GM19328 (cell line): ENCODE measurements at regions not wholly inside any gene's neighbourhood (a gene's known extent, or its start where the extent isn't known, plus 50 kb on each side); places are given as distances from the start of the nearest gene placed in this dataset.
"Not testable (repeated sequence)": the region's sequence is repeated elsewhere in the genome, so short reads cannot be mapped to it uniquely, and the experiment has no call there.

Experiments
- ATAC-seq: cut with Tn5 transposase; IDR thresholded peaks from one replicate; pipeline ENCODE4 v1.9.1; 2021; ENCODE audit warnings: mild to moderate bottlenecking, moderate library complexity; ENCODE audit not compliant: unreplicated experiment

DNA sequence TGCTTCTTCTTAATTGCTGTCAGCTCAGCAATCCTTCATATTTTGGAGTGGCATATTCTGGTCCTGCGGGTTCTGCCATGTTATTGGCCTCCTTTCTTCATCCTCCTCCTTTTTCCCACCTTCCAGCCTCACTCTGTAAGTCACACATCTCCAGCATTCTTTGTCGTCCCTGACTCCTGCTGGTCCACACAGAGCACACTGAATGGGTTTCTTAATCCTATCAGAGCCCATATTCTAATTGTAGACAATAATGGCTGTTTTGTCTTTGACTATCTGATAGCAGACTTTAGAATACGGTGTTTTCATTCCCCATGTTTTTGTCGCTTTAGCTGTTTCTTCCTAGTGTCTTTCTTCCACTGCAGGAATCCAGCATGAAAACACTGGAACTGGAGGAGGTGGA is 389.6 kb downstream of the REEP3 start:
- no peak for ATAC-seq

DNA sequence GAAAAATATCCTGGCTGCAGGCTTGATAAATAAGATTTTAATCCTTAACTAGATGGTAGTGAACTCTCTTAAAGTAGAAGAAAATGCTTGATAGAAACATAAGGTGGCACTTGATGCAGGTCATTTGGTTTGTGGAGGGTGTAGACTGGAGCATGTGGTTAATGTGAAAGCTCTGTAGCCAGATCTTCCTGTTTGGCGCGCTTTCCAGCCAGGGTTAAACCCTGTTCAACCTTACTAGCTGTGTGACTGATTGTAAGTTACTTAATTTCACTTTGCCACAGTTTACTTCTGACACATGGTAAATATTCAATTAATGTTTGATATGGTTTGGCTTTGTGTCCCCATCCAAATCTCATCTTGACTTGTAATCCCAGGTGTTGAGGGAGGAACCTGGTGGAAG is 394.0 kb downstream of the REEP3 start:
- no peak for ATAC-seq

DNA sequence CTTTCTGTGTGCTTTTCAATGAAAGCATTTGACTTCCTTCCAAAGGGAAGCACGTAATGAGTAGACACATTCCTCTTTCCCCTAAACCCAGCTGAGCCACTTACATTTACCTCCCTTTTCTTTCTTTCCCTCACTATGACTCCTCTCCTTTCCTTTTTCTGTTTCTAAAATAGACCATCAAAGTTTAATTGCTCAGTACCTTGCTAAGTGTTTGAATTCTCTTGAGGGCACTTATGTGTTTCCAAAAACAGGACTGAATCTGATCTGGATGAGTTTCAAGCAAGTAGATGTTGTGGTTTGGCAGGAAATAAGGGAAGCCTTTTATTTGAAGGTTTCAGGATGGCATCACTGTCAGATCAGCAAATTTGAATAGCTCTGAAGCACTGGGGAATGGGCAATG is 396.2 kb downstream of the REEP3 start:
- no peak for ATAC-seq

DNA sequence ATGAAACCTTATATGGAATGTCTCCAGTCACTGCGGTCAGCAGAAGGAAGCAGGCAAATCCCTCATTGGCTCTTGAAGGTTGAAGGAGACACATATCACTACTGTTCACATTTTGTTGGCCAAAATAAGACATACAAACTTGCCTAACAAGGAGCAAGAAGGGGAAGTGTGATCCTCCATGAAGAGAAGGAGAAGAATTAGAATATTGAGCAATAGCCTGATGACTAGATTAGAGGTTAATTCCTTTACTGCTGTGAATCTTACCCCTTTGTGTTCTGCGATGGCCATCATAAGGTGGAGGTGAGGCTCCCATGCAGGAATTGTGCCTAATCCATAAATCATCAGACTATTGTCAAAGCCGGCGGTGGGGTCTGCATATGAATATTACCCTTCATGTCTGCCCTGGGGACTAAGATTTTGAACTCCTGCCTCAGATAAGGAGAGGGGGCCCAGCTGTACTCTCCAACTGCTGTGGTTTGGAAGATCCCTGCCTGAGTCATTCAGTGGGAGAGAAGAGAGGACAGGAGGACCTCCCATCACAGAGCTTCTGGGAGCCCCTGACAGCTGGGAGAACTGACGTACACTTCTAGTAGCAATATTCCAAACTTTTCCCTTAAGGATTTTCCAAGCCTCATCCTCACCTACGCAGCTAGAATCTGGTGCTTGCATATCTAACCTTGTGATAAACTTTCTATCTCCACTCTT is 398.5 kb downstream of the REEP3 start:
- no peak for ATAC-seq

DNA sequence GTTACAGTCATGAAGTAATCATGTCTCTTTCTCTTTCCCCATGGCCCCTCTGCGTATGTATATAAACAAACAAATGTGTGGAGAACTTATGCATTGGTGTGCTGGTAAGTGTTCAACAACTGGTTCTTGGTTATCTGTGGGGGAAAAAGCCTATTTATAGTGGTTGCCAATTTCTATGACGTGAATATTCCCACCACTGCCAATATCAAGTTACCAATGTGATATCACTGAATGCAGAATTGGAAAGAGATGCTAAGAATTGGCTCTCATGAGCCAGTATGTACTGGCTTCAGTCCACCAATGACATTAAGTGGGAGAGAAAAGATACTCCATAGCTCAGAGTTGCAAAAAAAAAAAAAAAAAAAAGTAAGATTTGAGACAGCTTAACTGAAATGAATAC is 399.7 kb downstream of the REEP3 start:
- no peak for ATAC-seq

DNA sequence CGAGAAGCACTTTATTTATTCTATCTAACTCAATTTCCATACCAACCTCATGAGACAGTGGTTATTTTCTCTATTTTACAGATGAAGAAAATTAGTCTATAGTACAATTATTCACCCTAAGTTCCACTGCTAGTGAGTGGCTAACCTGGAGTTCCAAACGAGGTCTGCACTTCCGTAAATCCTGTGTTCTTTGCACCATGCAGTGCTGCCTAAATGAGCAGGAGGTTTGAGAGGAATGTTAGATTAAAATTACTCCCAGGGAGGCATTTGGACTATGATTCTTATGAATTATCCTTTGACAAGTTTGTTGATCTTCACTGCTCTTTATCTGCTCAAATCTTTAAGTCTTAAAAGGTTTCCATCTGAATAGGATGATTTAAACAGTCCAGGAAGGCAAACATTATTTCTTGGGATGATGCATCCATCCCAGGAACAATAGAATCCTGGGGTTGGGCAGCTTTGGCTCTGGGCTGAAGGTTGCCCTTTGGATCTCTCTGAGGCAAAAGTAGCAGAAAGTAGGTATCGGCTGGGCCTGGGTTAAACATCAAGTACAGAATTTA is 400.8 kb downstream of the REEP3 start:
- ATAC-seq = no peak

DNA sequence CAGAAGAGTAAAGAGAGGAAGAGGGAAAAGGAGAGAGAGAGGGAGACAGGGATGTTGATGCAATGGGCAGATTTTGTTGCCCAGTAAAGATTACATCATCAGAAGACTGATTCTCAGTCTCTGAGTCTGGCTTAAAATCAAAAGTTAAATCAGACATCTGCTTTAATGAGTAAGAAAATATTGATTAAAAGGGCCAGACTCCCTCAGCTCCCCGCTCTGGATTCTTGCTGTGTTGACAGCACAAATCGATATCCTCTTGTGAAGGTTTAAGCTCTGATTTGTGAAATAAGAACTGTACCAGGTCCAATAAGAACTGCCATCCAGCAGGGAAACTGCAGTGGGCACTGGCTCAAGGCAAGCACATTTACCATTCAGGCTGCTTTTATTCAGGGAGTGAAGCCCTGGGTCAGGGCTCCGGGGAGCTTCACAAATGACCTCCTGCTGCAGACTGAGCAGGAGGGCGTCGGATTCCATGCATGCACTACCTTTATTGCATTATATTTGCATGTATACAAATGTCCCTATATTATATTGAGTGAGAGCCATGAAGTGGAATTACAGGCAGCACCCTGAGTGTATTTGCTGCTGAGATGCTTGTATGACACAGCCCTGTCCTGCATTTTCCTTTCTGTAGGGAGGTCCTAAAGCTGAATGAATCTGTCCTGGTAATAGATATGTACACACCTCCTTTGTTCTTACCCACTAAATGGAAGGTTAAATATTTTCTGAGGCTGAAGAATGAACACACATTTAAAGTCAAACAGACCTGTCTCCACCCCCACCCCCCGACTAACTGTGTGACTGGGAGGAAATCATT is 401.5 kb downstream of the REEP3 start:
- ATAC-seq = no peak

DNA sequence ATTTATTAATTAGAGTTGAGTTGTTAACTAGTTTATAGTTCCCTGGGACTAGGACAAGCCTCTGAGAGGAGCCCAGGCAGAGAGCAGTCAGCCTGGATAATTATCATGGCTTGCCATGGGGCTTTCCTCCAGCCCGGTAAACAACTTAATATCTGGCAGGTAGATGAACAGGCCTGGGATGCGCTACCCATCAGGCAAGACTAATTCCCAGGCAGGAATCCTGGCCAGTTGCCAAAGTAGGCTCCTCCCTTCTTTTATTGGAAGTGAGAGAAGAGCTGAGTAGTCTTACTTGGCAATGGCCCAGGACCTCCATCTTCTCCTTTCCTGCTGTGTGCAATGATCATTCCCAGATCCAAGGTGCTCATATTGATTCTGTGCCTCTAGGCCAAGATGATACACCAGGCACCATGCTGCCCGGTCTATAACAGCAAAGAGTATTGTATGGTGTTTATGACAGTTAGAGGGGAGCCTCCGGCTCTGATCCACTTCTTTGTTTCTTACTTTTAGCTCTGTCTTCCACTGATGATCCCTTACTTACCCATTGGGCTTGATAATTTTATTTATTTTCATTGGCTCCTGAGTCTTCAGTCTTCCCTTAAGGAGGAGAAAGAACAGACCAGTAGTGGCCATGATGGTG is 408.7 kb downstream of the REEP3 start:
- ATAC-seq = no peak

DNA sequence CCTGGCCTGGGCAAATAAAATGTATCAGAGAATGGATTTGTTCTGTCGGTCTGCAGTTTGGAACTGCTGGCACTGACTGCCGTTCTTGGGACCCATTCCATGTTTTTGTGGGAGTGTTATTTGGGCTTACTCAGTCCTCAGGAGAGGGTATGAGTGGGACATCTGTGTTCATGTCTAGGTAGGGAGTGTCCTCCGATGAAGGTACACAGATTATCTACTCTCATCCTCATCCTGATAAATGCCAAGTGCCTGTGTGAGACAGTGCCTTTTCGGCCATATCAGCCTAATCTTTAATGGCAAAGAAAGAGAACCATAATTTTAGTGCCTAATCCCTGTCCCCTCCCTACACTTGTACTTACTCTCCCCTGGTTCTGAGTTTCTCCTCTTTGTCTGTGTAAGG is 409.4 kb downstream of the REEP3 start:
- ATAC-seq = no peak

DNA sequence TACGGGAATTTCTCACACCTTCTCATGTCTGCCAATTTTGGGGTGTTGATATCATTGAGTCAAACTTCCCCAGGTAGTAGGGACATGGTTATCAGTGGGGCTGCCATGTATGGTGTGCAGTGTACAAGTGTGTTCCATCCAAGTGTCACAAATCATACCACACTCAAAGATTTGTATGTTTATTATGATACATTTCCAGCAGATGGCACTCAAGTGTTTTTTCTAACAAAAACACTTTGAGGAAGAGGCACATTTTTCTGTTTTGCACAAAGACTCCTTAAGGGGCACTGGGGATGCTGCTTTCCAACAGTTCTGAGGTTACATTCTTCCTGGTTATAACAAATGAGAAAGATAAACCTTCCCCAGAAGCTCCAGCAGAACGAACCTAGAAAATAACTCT is 414.5 kb downstream of the REEP3 start:
- no peak for ATAC-seq

DNA sequence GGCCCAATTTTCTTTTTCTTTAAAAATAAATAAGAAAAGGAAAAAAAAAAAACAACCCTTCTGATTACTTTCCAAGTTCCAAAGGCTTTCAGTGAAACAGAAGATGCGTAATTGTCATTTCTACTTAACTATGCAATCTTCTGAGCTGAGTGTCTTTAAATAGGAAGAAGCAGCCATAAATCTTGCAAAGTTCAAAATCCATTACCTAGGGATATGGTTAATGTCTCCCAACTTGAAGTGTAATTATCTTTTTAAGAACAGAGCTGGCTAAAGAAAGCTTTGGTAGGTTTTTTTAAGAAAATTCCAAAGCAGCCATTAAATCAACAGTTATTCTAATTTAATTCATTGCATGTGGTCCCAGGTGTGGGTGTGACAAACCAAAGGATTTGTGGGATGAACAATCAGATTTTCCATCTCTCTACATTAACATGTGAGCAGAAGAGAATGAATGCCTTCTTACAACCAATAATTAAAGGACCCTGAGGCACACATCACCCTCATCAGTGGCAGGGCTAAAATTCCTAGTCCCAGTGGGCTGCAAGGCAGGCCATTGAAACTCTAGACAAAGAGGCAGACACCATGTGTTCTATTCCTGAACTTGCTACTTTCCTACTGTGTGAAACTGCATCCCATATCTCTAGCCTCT is 419.2 kb downstream of the REEP3 start:
- ATAC-seq = no peak

DNA sequence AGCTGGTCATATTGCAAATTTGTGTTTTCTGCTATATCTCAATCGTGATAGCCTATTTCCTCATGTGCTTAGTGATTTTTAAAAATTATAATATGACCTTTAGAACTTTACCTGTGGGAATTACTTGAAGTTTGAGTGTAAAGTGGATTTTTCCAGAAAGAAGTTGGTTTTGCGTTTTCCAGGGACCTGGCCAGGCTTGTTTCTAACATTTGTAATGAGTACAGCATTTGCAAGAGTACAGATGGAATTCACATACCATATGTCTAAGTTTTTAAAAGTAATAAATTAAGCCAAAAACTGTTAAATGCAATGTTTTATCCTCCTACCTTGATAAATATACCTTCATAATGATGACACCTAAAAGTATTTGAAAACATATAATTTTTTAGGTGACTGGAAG is 443.2 kb downstream of the REEP3 start:
- no peak for ATAC-seq

DNA sequence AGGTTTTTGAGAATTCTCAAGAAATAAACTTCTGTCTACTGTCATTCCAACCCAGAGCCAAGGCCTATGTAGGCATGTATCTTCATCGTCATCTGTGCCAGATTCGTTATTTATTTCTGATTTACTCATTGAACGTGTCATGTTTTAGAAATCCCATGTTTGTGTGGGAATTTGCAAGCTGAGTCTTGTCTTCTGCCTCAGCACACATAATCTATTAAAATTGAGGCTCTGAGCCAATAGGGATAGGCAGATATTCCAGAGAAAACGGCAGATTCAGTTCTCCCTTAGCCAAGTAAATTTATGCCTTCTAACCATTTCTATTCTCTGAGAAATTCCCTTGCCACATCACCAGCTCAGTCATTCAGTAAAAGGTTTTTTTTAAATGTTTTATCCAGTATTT is 444.6 kb downstream of the REEP3 start:
- ATAC-seq = no peak

DNA sequence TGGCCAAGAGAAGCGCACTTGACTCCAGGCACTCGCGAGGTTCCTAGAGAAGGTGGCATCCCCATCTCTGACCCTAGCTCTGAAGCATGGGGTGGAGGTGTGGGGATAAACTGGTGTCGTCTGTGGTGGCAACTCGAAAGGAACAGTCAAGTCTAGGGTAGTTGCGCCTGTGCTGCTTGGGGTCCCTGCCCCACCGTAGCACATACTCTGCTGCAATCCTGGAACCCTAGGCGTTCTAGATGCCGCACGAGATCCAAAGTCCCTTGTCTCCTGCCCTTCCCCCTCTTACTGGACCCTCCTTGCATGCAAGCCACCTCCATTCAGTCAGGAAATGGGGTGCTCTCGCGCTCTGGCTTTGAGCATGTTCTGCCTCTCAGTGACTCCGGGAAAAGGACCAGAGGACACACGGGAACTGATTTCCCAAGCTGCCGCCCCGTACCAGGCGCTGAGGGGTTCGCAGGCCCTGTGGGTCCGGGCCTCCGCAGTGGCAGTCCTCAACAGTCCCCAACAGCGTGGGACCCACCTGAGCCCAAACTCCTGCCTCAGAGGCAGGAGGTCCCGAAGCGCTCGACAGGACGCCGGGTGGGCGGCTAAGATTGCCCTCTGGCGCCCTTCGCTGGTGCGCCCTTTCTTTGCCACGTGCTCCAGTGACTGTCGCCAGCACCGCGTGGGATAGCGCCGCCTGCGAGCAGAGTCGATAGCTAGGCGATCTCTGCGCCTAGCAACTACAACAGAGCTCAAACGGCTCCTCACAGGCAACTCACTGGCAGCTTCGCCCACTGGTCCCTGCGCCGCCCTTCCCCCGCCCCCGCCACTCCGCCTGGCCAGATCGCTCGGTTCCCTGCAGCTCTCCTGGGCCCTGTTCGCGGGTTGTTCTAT is 452.0 kb downstream of the REEP3 start:
- no peak for ATAC-seq

DNA sequence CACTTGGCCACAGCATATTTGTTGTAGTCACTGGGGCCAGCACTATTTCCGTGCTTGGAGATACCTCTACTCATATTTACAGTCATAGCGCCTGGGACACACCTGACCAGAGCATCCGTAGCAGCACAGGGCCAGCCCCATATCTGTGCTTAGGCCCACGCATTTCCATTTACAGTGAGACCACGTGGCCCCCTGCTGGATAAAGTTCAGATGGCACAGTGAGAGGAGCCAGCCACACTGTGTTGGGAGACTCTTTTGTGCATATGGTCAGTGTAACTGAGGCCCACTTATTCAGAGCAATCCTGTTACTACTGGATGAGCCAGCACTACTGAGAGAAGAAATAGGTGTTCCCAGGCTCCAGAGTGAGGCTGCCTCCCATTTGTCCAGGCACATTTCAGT is 455.3 kb downstream of the REEP3 start:
- ATAC-seq = peak; percentile 91

DNA sequence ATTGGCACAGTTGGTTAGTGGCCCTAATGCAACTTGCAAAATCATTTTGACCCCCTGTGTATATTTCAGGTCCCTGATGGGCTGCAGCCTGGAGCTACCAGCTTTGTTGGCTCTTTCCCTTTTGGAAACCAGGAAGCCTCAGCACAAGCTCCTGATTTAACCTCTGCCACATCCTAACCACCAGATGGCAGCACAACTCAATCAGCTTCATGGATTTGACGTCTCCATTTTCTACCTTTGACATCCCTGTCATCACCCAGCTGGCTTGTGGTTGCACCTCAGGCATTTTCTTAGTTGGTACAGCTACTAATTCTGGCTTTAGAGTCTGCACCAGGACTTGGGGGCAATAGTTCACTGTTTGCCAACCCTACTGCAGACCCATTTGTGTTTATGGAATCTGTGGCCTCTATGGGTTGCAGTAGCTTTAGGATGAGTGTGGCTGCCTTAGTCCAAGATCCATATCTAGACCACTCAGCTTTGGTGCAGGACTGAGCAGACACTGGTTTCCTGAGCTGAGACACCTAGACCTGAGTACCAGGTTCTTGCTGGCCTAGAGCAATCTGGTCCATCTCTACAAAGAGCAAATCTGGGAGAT is 456.2 kb downstream of the REEP3 start:
- peak; percentile 58 for ATAC-seq

DNA sequence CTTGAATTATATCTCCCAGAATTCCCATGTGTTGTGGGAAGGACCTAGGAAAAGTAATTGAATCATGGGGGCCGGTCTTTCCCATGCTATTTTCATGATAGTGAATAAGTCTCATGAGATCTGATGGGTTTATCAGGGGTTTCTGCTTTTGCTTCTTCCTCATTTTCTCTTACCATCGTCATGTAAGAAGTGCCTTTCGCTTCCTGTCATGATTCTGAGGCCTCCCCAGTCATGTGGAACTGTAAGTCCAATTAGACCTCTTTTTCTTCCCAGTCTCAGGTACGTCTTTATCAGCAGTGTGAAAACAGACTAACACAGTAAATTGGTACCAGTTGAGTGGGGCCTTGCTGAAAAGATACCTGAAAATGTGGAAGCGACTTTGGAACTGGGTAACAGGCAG is 459.7 kb downstream of the REEP3 start:
- ATAC-seq = not testable (repeated sequence)

DNA sequence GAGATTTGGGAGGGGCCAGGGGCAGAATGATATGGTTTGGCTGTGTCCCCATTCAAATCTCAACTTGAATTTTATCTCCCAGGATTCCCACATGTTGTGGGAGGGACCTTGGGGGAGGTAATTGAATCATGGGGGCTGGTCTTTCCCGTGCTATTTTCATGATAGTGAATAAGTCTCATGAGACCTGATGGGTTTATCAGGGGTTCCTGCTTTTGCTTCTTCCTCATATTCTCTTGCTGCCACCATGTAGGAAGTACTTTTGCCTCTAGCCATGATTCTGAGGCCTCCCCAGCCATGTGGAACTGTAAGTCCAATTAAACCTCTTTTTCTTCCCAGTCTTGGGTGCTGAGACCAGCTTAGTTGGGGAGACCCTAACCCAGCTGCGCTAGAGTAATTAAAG is 462.9 kb downstream of the REEP3 start:
- not testable (repeated sequence) for ATAC-seq

DNA sequence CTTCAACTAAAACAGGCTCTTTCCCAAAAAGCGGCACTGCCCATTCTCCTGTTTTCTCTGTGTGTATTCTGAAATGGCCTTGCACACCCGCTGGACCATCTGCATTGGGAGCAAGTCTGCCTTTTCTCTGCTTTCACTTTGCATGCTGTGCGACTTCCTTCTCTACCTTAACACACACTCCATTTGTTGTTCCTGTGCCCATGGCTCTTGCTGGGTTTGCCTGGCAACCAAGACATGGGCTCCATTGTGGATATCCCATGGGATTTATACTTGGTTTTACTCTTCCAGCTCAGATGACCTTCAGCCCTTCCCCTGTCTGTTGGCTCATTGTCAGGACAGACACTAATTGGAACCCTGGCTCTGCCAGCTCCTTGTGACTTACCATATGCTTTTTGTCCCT is 465.3 kb downstream of the REEP3 start:
- ATAC-seq = no peak

DNA sequence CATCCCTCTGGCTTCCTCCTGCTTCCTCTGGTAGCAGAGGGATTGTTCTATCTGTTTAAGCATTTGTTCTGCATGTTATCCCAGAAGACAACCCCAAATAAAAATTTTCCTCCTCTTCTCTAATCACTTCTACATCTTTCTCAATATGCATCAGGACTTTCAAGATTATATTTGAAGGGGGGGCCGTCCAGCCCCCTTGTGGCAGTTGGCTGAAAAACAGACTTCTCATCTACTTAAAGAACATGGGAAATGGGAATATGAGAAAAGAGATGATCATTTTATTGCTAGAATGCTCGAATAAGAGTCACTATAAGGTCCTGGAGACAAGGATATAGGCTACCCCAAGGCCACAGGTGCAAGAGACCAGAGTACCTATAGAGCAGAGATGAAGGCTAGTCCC is 466.0 kb downstream of the REEP3 start:
- ATAC-seq = no peak
